Natural killer cell (primary cell): ENCODE measurements at regions not wholly inside any gene's neighbourhood (a gene's known extent, or its start where the extent isn't known, plus 50 kb on each side); places are given as distances from the start of the nearest gene placed in this dataset.

Source experiments
- ATAC-seq, 3 donors: fragments of 150-1000 bp in 2 of 3; fragments of 200-7000 bp in 1 of 3; cut with Tn5 transposase; 1 replicate in 1 of 3; 2 replicates in 2 of 3; pipeline ENCODE4 v1.10.0; 2021; ENCODE audit warnings: mild to moderate bottlenecking in 2 of 3, moderate library complexity in 2 of 3
- DNase-seq, 2 donors: peaks; one replicate each; pipeline versions ENCODE4 v3.0.0 to v3.0.0-alpha.2; 2013 to 2021; ENCODE audit warnings: mixed read lengths in 1 of 2
- H3K27ac ChIP-seq: one replicate; pipeline ENCODE4 v1.5.1; 2013; ENCODE audit warnings: mild to moderate bottlenecking, low read length
- H3K27me3 ChIP-seq: one replicate; pipeline ENCODE4 v1.6.1; 2013; ENCODE audit warnings: low read length; ENCODE audit not compliant: control insufficient read depth, insufficient read depth
- H3K36me3 ChIP-seq: one replicate; pipeline ENCODE4 v1.6.1; 2013; ENCODE audit warnings: low read length; ENCODE audit not compliant: control insufficient read depth, insufficient read depth
- H3K4me1 ChIP-seq: one replicate; pipeline ENCODE4 v1.6.1; 2013; ENCODE audit warnings: low read length; ENCODE audit not compliant: control insufficient read depth, insufficient read depth
- H3K4me3 ChIP-seq: one replicate; pipeline ENCODE4 v1.5.1; 2013; ENCODE audit warnings: low read length
- H3K9me3 ChIP-seq: one replicate; pipeline ENCODE4 v1.6.1; 2013; ENCODE audit warnings: low read length; ENCODE audit not compliant: control insufficient read depth, insufficient read depth
- H3K27ac Mint-ChIP-seq, 2 donors: one replicate each; pipeline ENCODE4 v1.8.0; 2022; ENCODE audit warnings: mild to moderate bottlenecking in 2 of 2, mixed read lengths in 2 of 2, moderate library complexity in 1 of 2
- H3K27me3 Mint-ChIP-seq, 2 donors: one replicate each; pipeline ENCODE4 v1.8.0; 2022; ENCODE audit warnings: low read depth in 2 of 2, mixed read lengths in 2 of 2
- H3K36me3 Mint-ChIP-seq: one replicate; pipeline ENCODE4 v1.8.0; 2022; ENCODE audit warnings: mixed read lengths
- H3K4me1 Mint-ChIP-seq, 2 donors: one replicate each; pipeline ENCODE4 v1.8.0; 2022; ENCODE audit warnings: mixed read lengths in 2 of 2
- H3K4me3 Mint-ChIP-seq: one replicate; pipeline ENCODE4 v1.8.0; 2022; ENCODE audit warnings: mild to moderate bottlenecking, moderate library complexity, mixed read lengths
- H3K9me3 Mint-ChIP-seq, 2 donors: one replicate each; pipeline ENCODE4 v1.8.0; 2022; ENCODE audit warnings: mixed read lengths in 2 of 2
- WGBS: methylation state at CpG from one replicate; pipeline ENCODE4 v1.1.7; 2013; ENCODE audit warnings: missing lambda C conversion rate; ENCODE audit not compliant: insufficient coverage; 5-methylcytosine and 5-hydroxymethylcytosine counted together
- intact Hi-C: fragments of 100-400 bp; cut with micrococcal nuclease; formaldehyde crosslinking; loops from one replicate; pipeline ENCODE4 v1.14.2; 2022
- TF ChIP-seq, protein P1 (sequence below): fragments of 200-600 bp; IDR thresholded peaks from one replicate; pipeline ENCODE4 v1.8.0; 2022; ENCODE audit warnings: antibody characterized with exemption

DNA sequence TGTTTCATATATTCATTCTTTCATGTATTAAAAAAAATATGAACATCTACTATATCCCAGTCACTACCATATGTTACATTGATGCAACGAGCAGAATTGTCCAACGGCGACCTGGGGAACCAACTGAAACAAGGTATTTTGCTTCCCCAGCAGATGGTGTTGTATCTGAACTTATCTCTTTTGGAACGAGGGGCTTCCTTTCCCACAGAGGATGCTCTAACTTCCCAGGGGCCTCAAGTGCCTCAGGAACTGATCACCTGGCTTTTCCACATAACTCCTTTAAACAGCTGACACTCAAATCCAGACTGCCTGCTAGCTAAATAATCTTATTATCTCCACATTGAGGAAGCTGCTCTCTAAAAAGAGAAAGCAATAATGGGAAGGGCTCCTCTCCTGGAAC, 259.3 kb downstream of the HTR7 start:
- Mint-ChIP-seq H3K36me3 (no peaks in the 10 kb centered on the region), H3K27me3 (no peaks in the 10 kb centered on the region), H3K4me3 (no peak overlapping the region), H3K9me3 (peaks cover 3 to 4% of the 10 kb centered on the region in 2 donors), H3K27ac (no peak overlapping the region), H3K4me1 (no peaks in the 10 kb centered on the region)
- TF ChIP-seq, protein P1, sequence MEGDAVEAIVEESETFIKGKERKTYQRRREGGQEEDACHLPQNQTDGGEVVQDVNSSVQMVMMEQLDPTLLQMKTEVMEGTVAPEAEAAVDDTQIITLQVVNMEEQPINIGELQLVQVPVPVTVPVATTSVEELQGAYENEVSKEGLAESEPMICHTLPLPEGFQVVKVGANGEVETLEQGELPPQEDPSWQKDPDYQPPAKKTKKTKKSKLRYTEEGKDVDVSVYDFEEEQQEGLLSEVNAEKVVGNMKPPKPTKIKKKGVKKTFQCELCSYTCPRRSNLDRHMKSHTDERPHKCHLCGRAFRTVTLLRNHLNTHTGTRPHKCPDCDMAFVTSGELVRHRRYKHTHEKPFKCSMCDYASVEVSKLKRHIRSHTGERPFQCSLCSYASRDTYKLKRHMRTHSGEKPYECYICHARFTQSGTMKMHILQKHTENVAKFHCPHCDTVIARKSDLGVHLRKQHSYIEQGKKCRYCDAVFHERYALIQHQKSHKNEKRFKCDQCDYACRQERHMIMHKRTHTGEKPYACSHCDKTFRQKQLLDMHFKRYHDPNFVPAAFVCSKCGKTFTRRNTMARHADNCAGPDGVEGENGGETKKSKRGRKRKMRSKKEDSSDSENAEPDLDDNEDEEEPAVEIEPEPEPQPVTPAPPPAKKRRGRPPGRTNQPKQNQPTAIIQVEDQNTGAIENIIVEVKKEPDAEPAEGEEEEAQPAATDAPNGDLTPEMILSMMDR = no peak
- ATAC-seq = no peak
- H3K9me3 ChIP-seq = no peaks in the 10 kb centered on the region
- H3K27me3 ChIP-seq = no peaks in the 10 kb centered on the region
- no peak for DNase-seq
- no peaks in the 10 kb centered on the region for H3K4me1 ChIP-seq
- no peak overlapping the region for H3K4me3 ChIP-seq
- no peak overlapping the region for H3K27ac ChIP-seq
- intact Hi-C loops = loop anchor here (10.0 kb wide), 1 partner anchor 56 kb away; no protein-coding TSS in a partner anchor
- no peaks in the 10 kb centered on the region for H3K36me3 ChIP-seq
- 73% methylated on average over 4 of the region's 4 CpGs for WGBS

GRCh38 chr10:90602862-90603610, 254.8 kb downstream of the HTR7 start:
- no peak for ATAC-seq
- Mint-ChIP-seq H3K27ac (no peak overlapping the region), H3K9me3 (peaks cover 3 to 7% of the 10 kb centered on the region in 2 donors), H3K4me3 (no peak overlapping the region), H3K36me3 (no peaks in the 10 kb centered on the region), H3K4me1 (no peaks in the 10 kb centered on the region), H3K27me3 (no peaks in the 10 kb centered on the region)
- H3K4me1 ChIP-seq = no peaks in the 10 kb centered on the region
- no peaks in the 10 kb centered on the region for H3K27me3 ChIP-seq
- 46% methylated on average over 2 of the region's 2 CpGs for WGBS
- H3K36me3 ChIP-seq = no peaks in the 10 kb centered on the region
- intact Hi-C loops = no loop called here
- H3K4me3 ChIP-seq = no peak overlapping the region
- no peak for DNase-seq
- TF ChIP-seq, protein P1 = no peak
- no peaks in the 10 kb centered on the region for H3K9me3 ChIP-seq
- no peak overlapping the region for H3K27ac ChIP-seq

DNA sequence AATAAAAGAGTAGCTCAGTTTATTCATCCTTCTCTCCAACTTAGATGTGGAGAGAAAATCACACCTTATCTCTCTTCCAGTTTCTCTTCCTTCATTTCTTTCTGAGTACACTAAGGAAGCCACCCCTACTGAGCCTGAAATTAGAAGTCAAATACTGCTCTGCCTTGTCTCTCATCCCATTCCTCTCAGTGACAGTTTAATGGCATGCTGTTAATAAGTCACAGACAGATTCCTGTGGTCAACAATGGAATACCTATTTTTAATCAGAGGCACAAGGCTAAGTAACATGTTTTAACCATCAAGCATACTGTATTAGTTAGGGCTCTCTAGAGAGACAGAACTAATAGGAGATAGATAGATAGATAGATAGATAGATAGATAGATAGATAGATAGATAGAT, 253.2 kb downstream of the HTR7 start:
- peaks cover 3 to 7% of the 10 kb centered on the region in 2 donors for H3K9me3 Mint-ChIP-seq
- H3K27ac Mint-ChIP-seq = no peak overlapping the region
- H3K4me3 Mint-ChIP-seq = no peak overlapping the region
- no peaks in the 10 kb centered on the region for H3K27me3 Mint-ChIP-seq
- Histone ChIP-seq H3K9me3 (no peaks in the 10 kb centered on the region), H3K36me3 (no peaks in the 10 kb centered on the region), H3K4me3 (no peak overlapping the region), H3K4me1 (no peaks in the 10 kb centered on the region), H3K27me3 (no peaks in the 10 kb centered on the region), H3K27ac (no peak overlapping the region)
- intact Hi-C loops = no loop called here
- no peaks in the 10 kb centered on the region for H3K36me3 Mint-ChIP-seq
- no peak for DNase-seq
- TF ChIP-seq, protein P1 = no peak
- ATAC-seq = no peak
- H3K4me1 Mint-ChIP-seq = no peaks in the 10 kb centered on the region

DNA sequence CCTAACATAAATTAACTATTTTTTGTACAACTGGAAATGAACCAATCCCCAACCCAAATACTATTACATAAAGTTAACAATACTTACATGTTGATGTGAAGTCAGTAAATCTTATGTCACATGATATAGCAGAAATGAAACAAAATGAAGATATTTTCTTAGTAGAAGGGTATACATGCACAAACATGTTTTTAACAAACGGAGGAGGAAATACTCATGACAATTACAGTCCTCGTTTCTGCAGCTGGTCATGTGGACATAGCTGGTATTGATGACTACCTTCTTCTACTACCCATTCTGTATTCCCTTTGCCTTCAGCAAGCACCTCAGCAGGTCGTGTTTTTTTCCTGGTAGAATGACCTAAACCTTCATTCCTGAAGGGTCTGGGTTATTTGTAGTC, 252.3 kb downstream of the HTR7 start:
- peaks cover 3 to 7% of the 10 kb centered on the region in 2 donors for H3K9me3 Mint-ChIP-seq
- H3K27ac ChIP-seq = no peak overlapping the region
- no peak overlapping the region for H3K4me3 Mint-ChIP-seq
- WGBS = 84% methylated on average over 2 of the region's 3 CpGs
- H3K4me1 Mint-ChIP-seq = no peaks in the 10 kb centered on the region
- DNase-seq (no peak), ATAC-seq (no peak)
- no peaks in the 10 kb centered on the region for H3K4me1 ChIP-seq
- no peaks in the 10 kb centered on the region for H3K36me3 ChIP-seq
- no peak overlapping the region for H3K27ac Mint-ChIP-seq
- H3K27me3 Mint-ChIP-seq = no peaks in the 10 kb centered on the region
- no peaks in the 10 kb centered on the region for H3K27me3 ChIP-seq
- no peak overlapping the region for H3K4me3 ChIP-seq
- no peaks in the 10 kb centered on the region for H3K9me3 ChIP-seq
- TF ChIP-seq, protein P1 = no peak
- no peaks in the 10 kb centered on the region for H3K36me3 Mint-ChIP-seq
- intact Hi-C loops = no loop called here
